Panc1 (cell line): ENCODE measurements at regions not wholly inside any gene's neighbourhood (a gene's known extent, or its start where the extent isn't known, plus 50 kb on each side); places are given as distances from the start of the nearest gene placed in this dataset.

Experiments used
- ATAC-seq: fragments of 200-7000 bp; cut with Tn5 transposase; 2 replicates; pipeline ENCODE4 v1.9.1; 2020; ENCODE audit warnings: mild to moderate bottlenecking, moderate library complexity
- BruUV-seq: library from RNA; stranded (reverse); fragments of 400-500 nt; replicated peaks from 2 replicates; lab custom pipeline; 2021; lab: Mats Ljungman, UMichigan
- CTCF ChIA-PET: fragments of 300-600 bp; sonication (Branson Sonifier 250); formaldehyde crosslinking; loops from one replicate; lab custom pipeline; 2022; ENCODE audit warnings: antibody characterized with exemption; lab: Charles Lee
- POLR2A ChIA-PET: fragments of 300-600 bp; sonication (Branson Sonifier 250); formaldehyde crosslinking; loops from one replicate; lab custom pipeline; 2022; ENCODE audit warnings: antibody characterized with exemption; lab: Charles Lee
- DNase-seq: peaks from one replicate; pipeline ENCODE4 v3.0.0-alpha.2; 2010; ENCODE audit warnings: low read depth, low spot score
- H3K27ac ChIP-seq: 2 replicates; pipeline ENCODE4 v1.5.1; 2011; ENCODE audit warnings: mild to moderate bottlenecking, low read length, inconsistent platforms
- H3K27me3 ChIP-seq: fragments of 200-500 bp; sonication (Bioruptor generic); 2 replicates; pipeline ENCODE4 v1.6.0; 2014; ENCODE audit warnings: low read length, inconsistent platforms; ENCODE audit not compliant: control insufficient read depth, insufficient read depth
- H3K36me3 ChIP-seq: fragments of 200-500 bp; sonication (Bioruptor generic); 2 replicates; pipeline ENCODE4 v1.5.1; 2014; ENCODE audit warnings: inconsistent platforms, mild to moderate bottlenecking, low read length, moderate library complexity; ENCODE audit not compliant: control insufficient read depth, insufficient read depth
- H3K4me1 ChIP-seq: 2 replicates; pipeline ENCODE4 v1.5.1; 2011; ENCODE audit warnings: inconsistent platforms, mild to moderate bottlenecking, low read length, moderate library complexity; ENCODE audit not compliant: control insufficient read depth, insufficient read depth
- H3K4me3 ChIP-seq, 2 experiments: 2 replicates each; pipeline ENCODE4 v1.5.1; 2011 to 2012; ENCODE audit warnings: low read depth in 2 of 2, low read length in 2 of 2, mild to moderate bottlenecking in 2 of 2, inconsistent platforms in 1 of 2, moderate library complexity in 1 of 2
- H3K9me3 ChIP-seq: fragments of 200-500 bp; sonication (Bioruptor generic); 2 replicates; pipeline ENCODE4 v1.5.1; 2014; ENCODE audit warnings: low read depth, mild to moderate bottlenecking, inconsistent platforms, low read length, moderate library complexity; ENCODE audit not compliant: control insufficient read depth, insufficient read depth
- CTCF ChIP-seq: fragments of 450-650 bp; IDR thresholded peaks from 2 replicates; pipeline ENCODE4 v1.5.1; 2017; ENCODE audit warnings: mild to moderate bottlenecking
- POLR2AphosphoS5 ChIP-seq: IDR thresholded peaks from 2 replicates; pipeline ENCODE4 v1.6.1; 2012; ENCODE audit warnings: mild to moderate bottlenecking, low read depth, low read length, moderate library complexity
- REST ChIP-seq, 2 experiments: IDR thresholded peaks; 2 replicates each; pipeline ENCODE4 v1.6.1; 2011 to 2012; ENCODE audit warnings: low read depth in 2 of 2, control low read depth in 1 of 2, low read length in 1 of 2, mild to moderate bottlenecking in 1 of 2, moderate library complexity in 1 of 2; ENCODE audit not compliant: insufficient read depth in 1 of 2
- SIN3A ChIP-seq: IDR thresholded peaks from 2 replicates; pipeline ENCODE4 v1.6.1; 2012; ENCODE audit warnings: low read depth, mild to moderate bottlenecking, low read length, moderate library complexity, borderline replicate concordance; ENCODE audit not compliant: insufficient read depth
- TCF7L2 ChIP-seq: IDR thresholded peaks from 2 replicates; pipeline ENCODE4 v1.6.1; 2011; ENCODE audit warnings: mild to moderate bottlenecking, low read depth, low read length, inconsistent platforms
- in situ Hi-C: cut with HindIII; loops from 2 replicates; pipeline ENCODE4 v1.10.0; 2016; ENCODE audit warnings: low sequenced_read_pairs, low pct_unique_long_range_greater_than_20kb
- intact Hi-C: fragments of 100-400 bp; cut with micrococcal nuclease; formaldehyde crosslinking; loops from one replicate; pipeline ENCODE4 v1.10.0; 2022; ENCODE audit not compliant: unreplicated experiment

- in situ Hi-C loops = no loop called here
- POLR2A ChIA-PET = no interaction called here
- Histone ChIP-seq H3K36me3 (no peaks in the 10 kb centered on the region), H3K27me3 (no peaks in the 10 kb centered on the region), H3K4me1 (no peaks in the 10 kb centered on the region), H3K27ac (no peak overlapping the region), H3K9me3 (no peaks in the 10 kb centered on the region), H3K4me3 (no peak overlapping the region)
- no peak for TF ChIP-seq CTCF
- no peak for TF ChIP-seq TCF7L2
- no peak for TF ChIP-seq SIN3A
- no peak for TF ChIP-seq REST (IDR thresholded peaks at IDR 0.05; ENCODE audit: insufficient read depth in 1 of 2, low read depth in 2 of 2, low read length in 1 of 2)
- TF ChIP-seq POLR2AphosphoS5 = no peak
- no peak for DNase-seq
- intact Hi-C loops = no loop called here
- no peak for ATAC-seq
- CTCF ChIA-PET = no interaction called here
- no TSS peak for BruUV-seq
Observed at GRCh38 chr17:15106540-15106939, 158.6 kb downstream of the PMP22 start.

- H3K27me3 ChIP-seq = no peaks in the 10 kb centered on the region
- H3K9me3 ChIP-seq = no peaks in the 10 kb centered on the region
- CTCF ChIA-PET = no interaction called here
- DNase-seq (no peak), ATAC-seq (no peak)
- H3K4me3 ChIP-seq = no peak overlapping the region
- in situ Hi-C loops (no loop called here), intact Hi-C loops (no loop called here)
- H3K4me1 ChIP-seq = no peaks in the 10 kb centered on the region
- TF ChIP-seq REST (IDR thresholded peaks at IDR 0.05; ENCODE audit: insufficient read depth in 1 of 2, low read depth in 2 of 2, low read length in 1 of 2) (no peak), TCF7L2 (no peak), SIN3A (no peak), POLR2AphosphoS5 (no peak), CTCF (no peak)
- no TSS peak for BruUV-seq
- POLR2A ChIA-PET = no interaction called here
- H3K27ac ChIP-seq = no peak overlapping the region
- H3K36me3 ChIP-seq = no peaks in the 10 kb centered on the region
Observed at GRCh38 chr17:15103785-15104184, 161.3 kb downstream of the PMP22 start.
